NCI-H2196 (cell line): ENCODE measurements at regions not wholly inside any gene's neighbourhood (a gene's known extent, or its start where the extent isn't known, plus 50 kb on each side); places are given as distances from the start of the nearest gene placed in this dataset.

Source experiments
- DNase-seq: peaks from one replicate; lab custom pipeline; 2025; ENCODE audit not compliant: unreplicated experiment; lab: John Stamatoyannopoulos, UW

DNA sequence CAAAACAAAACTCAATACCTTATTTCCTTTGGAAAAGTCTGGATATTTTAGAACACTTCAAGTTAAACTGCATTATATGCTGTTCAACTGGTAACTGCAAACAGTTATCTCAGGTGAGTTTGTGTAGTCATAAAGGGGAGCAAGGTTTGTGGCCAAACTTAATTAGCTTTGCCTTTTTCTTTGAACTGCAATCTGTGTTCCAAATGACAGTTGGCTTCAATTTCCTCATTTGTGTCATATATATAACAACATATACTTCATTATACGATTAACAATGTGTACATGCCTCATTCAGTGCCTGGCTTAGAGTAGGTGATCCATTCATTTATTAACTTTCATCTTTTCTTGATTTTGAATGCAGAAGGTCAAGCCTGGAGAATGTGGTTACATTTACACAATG is 55.8 kb downstream of the KCNE4 start:
- no peak for DNase-seq

- DNase-seq = no peak
These were observed 56.5 kb downstream of the KCNE4 start for GRCh38 chr2:223108351-223109050.

- no peak for DNase-seq
These were observed 57.4 kb downstream of the KCNE4 start for GRCh38 chr2:223109341-223109740.

DNA sequence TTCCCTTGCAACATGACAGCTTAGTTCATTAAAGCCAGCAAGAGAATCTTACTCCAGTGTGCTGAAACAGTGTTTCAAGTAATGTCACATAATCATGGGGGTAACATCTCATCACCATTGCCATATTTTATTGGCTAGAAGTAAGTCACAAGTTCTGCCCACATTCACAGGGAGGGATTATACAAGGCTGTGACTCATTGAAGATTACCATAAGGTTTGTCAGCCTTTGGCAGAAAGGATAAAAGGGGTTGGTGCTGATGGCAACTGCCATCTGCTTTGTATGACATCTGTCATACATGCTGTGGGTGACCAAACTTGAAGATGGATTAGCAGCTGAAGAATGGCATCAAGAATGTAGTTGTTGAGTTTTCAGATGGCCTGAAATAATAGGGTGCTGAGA is 61.2 kb downstream of the KCNE4 start:
- no peak for DNase-seq

- DNase-seq = no peak
These were observed 62.2 kb downstream of the KCNE4 start for GRCh38 chr2:223114170-223114569.

DNA sequence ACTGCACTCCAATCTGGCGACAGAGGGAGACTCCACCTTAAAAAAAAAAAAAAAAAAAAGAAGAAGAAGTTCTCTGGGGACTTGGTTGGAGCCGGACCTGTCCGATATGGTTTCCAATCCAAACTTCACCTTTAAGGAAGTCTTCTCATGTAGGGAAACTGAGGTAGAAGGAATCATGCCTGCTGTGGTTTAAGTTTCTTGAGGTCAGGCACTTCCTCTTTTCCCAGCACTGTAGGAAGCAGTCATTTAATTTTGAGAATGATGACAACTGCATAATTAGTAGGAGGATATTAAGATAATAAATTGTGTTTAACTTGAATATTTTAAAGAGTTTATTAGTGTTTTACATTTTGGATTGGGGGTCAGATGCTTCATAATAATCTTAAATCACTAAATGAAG is 62.9 kb downstream of the KCNE4 start:
- DNase-seq = no peak

- DNase-seq = no peak
These were observed 65.5 kb downstream of the KCNE4 start for GRCh38 chr2:223117533-223117932.

GRCh38 chr2:223121283-223121682 is 69.3 kb downstream of the KCNE4 start:
- peak; percentile 12 for DNase-seq

GRCh38 chr2:223122781-223123180 is 70.8 kb downstream of the KCNE4 start:
- DNase-seq = peak; percentile 85

GRCh38 chr2:223123855-223124610 is 72.0 kb downstream of the KCNE4 start:
- DNase-seq = no peak

GRCh38 chr2:223141606-223142005 is 89.6 kb downstream of the KCNE4 start:
- DNase-seq = no peak

- DNase-seq = no peak
These were observed 90.1 kb downstream of the KCNE4 start for GRCh38 chr2:223142118-223142517.

GRCh38 chr2:223147431-223147830 is 95.4 kb downstream of the KCNE4 start:
- DNase-seq = no peak

GRCh38 chr2:223148516-223148915 is 96.5 kb downstream of the KCNE4 start:
- no peak for DNase-seq

DNA sequence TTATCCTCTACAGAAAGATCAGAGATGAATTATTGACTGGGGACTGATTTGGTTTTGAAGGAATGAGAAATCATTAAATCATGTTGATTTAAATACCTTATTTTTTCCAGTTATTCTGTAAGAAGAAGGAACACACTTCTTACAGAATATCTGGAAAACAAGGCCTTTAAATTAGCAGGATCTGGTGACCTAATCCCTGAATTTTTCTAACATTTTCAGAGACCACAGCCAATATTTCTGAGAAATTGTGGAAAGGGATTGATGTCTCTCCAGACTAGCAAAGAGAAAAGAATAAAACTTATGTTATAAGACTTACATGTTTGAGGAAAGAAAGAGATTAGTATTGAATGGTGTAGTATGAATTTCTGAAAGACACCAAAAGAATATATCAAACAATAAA is 104.0 kb downstream of the KCNE4 start:
- no peak for DNase-seq

DNA sequence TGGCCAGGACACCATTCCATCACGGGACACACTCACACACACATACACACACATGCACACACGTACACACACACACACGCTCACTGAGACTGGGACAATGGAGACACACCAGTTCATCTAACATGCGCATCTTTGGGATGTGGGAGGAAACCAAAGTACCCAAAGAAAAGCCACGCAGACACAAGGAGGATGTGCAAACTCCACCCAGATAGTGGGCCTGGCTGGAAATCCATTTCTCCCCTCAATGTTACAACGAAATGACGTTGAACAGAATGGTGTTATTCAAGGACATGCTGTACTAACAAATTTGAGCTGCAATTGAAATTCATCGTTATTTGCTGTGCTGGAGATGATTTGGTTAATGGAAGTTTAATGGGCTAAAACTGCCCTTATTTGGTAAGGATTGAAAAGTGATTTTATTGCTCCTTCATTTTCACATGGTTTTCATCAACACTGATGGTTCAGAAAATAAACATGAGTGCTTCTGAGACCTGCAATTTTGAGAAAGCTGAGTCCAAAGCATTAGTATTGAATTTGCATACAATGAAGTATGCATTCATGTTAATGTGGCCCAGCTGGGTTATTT is 110.0 kb downstream of the KCNE4 start:
- DNase-seq = no peak

- DNase-seq = no peak
These were observed 113.6 kb downstream of the KCNE4 start for GRCh38 chr2:223165423-223166214.

- DNase-seq = no peak
These were observed 114.2 kb downstream of the KCNE4 start for GRCh38 chr2:223166215-223166493.

- DNase-seq = no peak
These were observed 115.1 kb downstream of the KCNE4 start for GRCh38 chr2:223166983-223167650.

GRCh38 chr2:223169830-223170605 is 118.0 kb downstream of the KCNE4 start:
- no peak for DNase-seq
